WTC11 (cell line): ENCODE measurements at regions not wholly inside any gene's neighbourhood (a gene's known extent, or its start where the extent isn't known, plus 50 kb on each side); places are given as distances from the start of the nearest gene placed in this dataset.

ENCODE experiments used
- AFF4 ChIP-seq: sonication (generic); formaldehyde crosslinking; IDR thresholded peaks from 2 replicates; pipeline ENCODE4 v1.8.1; 2023; ENCODE audit warnings: mild to moderate bottlenecking, missing genetic modification reagents, borderline replicate concordance
- ATF1 ChIP-seq: sonication (generic); formaldehyde crosslinking; IDR thresholded peaks from 2 replicates; pipeline ENCODE4 v1.8.1; 2023; ENCODE audit warnings: mild to moderate bottlenecking, moderate library complexity, missing genetic modification reagents
- ATF2 ChIP-seq: sonication (generic); formaldehyde crosslinking; IDR thresholded peaks from 2 replicates; pipeline ENCODE4 v1.8.1; 2022; ENCODE audit warnings: low read depth, missing genetic modification reagents, borderline replicate concordance
- CREM ChIP-seq: sonication (generic); formaldehyde crosslinking; IDR thresholded peaks from 2 replicates; pipeline ENCODE4 v1.8.1; 2022; ENCODE audit warnings: mild to moderate bottlenecking, missing genetic modification reagents, moderate library complexity
- CTCF ChIP-seq: fragments of 200-600 bp; IDR thresholded peaks from 2 replicates; pipeline ENCODE4 v1.8.0; 2022; ENCODE audit warnings: antibody characterized with exemption
- FOXJ3 ChIP-seq: sonication (generic); formaldehyde crosslinking; IDR thresholded peaks from 2 replicates; pipeline ENCODE4 v1.9.0; 2021; ENCODE audit warnings: missing genetic modification reagents, mild to moderate bottlenecking, borderline replicate concordance
- GABPB1 ChIP-seq: sonication (generic); formaldehyde crosslinking; IDR thresholded peaks from 2 replicates; pipeline ENCODE4 v1.8.1; 2023; ENCODE audit warnings: mild to moderate bottlenecking, missing genetic modification reagents
- JAZF1 ChIP-seq: fragments of 250-450 bp; sonication (Bioruptor Pico); IDR thresholded peaks from 2 replicates; pipeline ENCODE4 v1.9.0; 2021; ENCODE audit warnings: moderate library complexity, mild to moderate bottlenecking, inconsistent platforms
- MYBL2 ChIP-seq: sonication (generic); formaldehyde crosslinking; IDR thresholded peaks from 2 replicates; pipeline ENCODE4 v1.8.1; 2023; ENCODE audit warnings: mild to moderate bottlenecking, moderate library complexity, missing genetic modification reagents
- NR2C2 ChIP-seq: sonication (generic); formaldehyde crosslinking; IDR thresholded peaks from 2 replicates; pipeline ENCODE4 v1.8.0; 2022; ENCODE audit warnings: mild to moderate bottlenecking, missing genetic modification reagents
- SP1 ChIP-seq: sonication (generic); formaldehyde crosslinking; conservative IDR thresholded peaks from 2 replicates; pipeline ENCODE4 v1.8.1; 2022; ENCODE audit warnings: missing genetic modification reagents
- TEAD4 ChIP-seq: sonication (generic); formaldehyde crosslinking; IDR thresholded peaks from 2 replicates; pipeline ENCODE4 v1.8.0; 2022; ENCODE audit warnings: mild to moderate bottlenecking, missing genetic modification reagents
- TF ChIP-seq, protein P1 (sequence below): sonication (generic); formaldehyde crosslinking; IDR thresholded peaks from 2 replicates; pipeline ENCODE4 v1.8.0; 2022; ENCODE audit warnings: missing genetic modification reagents
- TF ChIP-seq, protein P2 (sequence below): fragments of 250-450 bp; sonication (Bioruptor Pico); IDR thresholded peaks from 2 replicates; pipeline ENCODE4 v1.9.0; 2021; ENCODE audit warnings: mild to moderate bottlenecking, borderline replicate concordance

DNA sequence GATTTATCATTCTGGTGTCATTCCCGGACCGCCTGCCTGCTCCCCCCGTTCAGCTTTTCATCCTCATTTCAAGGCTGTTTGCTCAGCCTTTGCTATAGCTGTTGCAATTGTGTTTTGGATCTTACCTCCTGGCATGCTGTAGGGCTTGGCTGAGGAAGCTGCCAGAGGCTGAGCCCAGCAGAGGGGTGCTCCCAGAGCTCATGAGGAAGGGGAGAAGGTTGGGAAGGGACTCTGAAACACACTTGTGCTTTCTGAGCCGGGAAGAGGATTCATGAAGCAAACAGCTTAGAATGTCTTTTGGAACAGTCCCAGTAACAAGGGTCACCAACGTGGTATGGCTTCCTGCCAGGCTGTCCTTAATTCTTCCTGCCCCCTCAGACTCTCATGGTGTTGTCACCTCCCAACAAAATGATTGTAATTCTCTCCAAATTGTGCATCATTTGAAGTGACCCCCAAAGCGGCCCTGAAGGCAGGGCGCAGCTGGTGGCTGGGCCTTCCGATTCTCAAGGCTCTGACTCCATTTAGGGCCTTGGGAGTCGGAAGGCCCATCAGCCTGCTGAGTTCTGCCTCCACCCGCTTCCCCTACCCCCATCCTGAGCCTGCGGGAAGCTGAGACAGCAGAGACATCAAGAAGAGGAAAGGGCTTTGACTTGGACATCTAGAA, 111.9 kb upstream of the ARHGAP5 start:
- TF ChIP-seq AFF4 (CRISPR knock-in tag) (no peak), NR2C2 (no peak), CTCF (no peak), GABPB1 (CRISPR knock-in tag) (0 out of 2 replicates have a peak, but pooled peaks have one; percentile 26), JAZF1 (CRISPR knock-in tag) (no peak), MYBL2 (CRISPR knock-in tag) (no peak), FOXJ3 (no peak), ATF1 (CRISPR knock-in tag) (no peak), SP1 (CRISPR knock-in tag) (no peak), TEAD4 (no peak), CREM (CRISPR knock-in tag) (no peak), ATF2 (CRISPR knock-in tag) (no peak)
- TF ChIP-seq, protein P1, sequence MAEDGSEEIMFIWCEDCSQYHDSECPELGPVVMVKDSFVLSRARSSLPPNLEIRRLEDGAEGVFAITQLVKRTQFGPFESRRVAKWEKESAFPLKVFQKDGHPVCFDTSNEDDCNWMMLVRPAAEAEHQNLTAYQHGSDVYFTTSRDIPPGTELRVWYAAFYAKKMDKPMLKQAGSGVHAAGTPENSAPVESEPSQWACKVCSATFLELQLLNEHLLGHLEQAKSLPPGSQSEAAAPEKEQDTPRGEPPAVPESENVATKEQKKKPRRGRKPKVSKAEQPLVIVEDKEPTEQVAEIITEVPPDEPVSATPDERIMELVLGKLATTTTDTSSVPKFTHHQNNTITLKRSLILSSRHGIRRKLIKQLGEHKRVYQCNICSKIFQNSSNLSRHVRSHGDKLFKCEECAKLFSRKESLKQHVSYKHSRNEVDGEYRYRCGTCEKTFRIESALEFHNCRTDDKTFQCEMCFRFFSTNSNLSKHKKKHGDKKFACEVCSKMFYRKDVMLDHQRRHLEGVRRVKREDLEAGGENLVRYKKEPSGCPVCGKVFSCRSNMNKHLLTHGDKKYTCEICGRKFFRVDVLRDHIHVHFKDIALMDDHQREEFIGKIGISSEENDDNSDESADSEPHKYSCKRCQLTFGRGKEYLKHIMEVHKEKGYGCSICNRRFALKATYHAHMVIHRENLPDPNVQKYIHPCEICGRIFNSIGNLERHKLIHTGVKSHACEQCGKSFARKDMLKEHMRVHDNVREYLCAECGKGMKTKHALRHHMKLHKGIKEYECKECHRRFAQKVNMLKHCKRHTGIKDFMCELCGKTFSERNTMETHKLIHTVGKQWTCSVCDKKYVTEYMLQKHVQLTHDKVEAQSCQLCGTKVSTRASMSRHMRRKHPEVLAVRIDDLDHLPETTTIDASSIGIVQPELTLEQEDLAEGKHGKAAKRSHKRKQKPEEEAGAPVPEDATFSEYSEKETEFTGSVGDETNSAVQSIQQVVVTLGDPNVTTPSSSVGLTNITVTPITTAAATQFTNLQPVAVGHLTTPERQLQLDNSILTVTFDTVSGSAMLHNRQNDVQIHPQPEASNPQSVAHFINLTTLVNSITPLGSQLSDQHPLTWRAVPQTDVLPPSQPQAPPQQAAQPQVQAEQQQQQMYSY (CRISPR knock-in tag): no peak
- TF ChIP-seq, protein P2, sequence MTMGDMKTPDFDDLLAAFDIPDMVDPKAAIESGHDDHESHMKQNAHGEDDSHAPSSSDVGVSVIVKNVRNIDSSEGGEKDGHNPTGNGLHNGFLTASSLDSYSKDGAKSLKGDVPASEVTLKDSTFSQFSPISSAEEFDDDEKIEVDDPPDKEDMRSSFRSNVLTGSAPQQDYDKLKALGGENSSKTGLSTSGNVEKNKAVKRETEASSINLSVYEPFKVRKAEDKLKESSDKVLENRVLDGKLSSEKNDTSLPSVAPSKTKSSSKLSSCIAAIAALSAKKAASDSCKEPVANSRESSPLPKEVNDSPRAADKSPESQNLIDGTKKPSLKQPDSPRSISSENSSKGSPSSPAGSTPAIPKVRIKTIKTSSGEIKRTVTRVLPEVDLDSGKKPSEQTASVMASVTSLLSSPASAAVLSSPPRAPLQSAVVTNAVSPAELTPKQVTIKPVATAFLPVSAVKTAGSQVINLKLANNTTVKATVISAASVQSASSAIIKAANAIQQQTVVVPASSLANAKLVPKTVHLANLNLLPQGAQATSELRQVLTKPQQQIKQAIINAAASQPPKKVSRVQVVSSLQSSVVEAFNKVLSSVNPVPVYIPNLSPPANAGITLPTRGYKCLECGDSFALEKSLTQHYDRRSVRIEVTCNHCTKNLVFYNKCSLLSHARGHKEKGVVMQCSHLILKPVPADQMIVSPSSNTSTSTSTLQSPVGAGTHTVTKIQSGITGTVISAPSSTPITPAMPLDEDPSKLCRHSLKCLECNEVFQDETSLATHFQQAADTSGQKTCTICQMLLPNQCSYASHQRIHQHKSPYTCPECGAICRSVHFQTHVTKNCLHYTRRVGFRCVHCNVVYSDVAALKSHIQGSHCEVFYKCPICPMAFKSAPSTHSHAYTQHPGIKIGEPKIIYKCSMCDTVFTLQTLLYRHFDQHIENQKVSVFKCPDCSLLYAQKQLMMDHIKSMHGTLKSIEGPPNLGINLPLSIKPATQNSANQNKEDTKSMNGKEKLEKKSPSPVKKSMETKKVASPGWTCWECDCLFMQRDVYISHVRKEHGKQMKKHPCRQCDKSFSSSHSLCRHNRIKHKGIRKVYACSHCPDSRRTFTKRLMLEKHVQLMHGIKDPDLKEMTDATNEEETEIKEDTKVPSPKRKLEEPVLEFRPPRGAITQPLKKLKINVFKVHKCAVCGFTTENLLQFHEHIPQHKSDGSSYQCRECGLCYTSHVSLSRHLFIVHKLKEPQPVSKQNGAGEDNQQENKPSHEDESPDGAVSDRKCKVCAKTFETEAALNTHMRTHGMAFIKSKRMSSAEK (CRISPR knock-in tag): no peak
